HepG2 (cell line): ENCODE measurements at regions not wholly inside any gene's neighbourhood (a gene's known extent, or its start where the extent isn't known, plus 50 kb on each side); places are given as distances from the start of the nearest gene placed in this dataset.

Experiments used
- BRD4 ChIP-seq: sonication (generic); formaldehyde crosslinking; IDR thresholded peaks from 2 replicates; pipeline ENCODE4 v1.4.0; 2020; ENCODE audit warnings: missing genetic modification reagents
- CTCF ChIP-seq: sonication (generic); formaldehyde crosslinking; IDR thresholded peaks from 2 replicates; pipeline ENCODE4 v1.5.0; 2020; ENCODE audit warnings: mild to moderate bottlenecking, missing genetic modification reagents, moderate library complexity
- MXI1 ChIP-seq: IDR thresholded peaks from 3 replicates; pipeline ENCODE4 v1.6.1; 2012; ENCODE audit warnings: low read depth, low read length, inconsistent platforms, borderline replicate concordance
- RFXANK ChIP-seq: IDR thresholded peaks from 2 replicates; pipeline ENCODE4 v1.6.1; 2016
- ZBTB4 ChIP-seq: sonication (generic); formaldehyde crosslinking; IDR thresholded peaks from 2 replicates; pipeline ENCODE4 v1.4.0; 2020; ENCODE audit warnings: missing genetic modification reagents, mild to moderate bottlenecking, borderline replicate concordance
- ZNF432 ChIP-seq: sonication (generic); formaldehyde crosslinking; IDR thresholded peaks from 2 replicates; pipeline ENCODE4 v1.5.0; 2020; ENCODE audit warnings: missing genetic modification reagents, mild to moderate bottlenecking, borderline replicate concordance
- ZNF670 ChIP-seq: sonication (generic); formaldehyde crosslinking; IDR thresholded peaks from 2 replicates; pipeline ENCODE4 v1.8.0; 2022; ENCODE audit warnings: mild to moderate bottlenecking, missing genetic modification reagents, borderline replicate concordance

GRCh38 chr9:26053954-26054353, 375.7 kb upstream of the TUSC1 start:
- TF ChIP-seq ZNF432, result no peak
- TF ChIP-seq ZNF670 (CRISPR knock-in tag), result no peak
- no peak for TF ChIP-seq RFXANK
- TF ChIP-seq BRD4, result no peak
- TF ChIP-seq MXI1, result no peak
- TF ChIP-seq CTCF (CRISPR knock-in tag), result no peak
- TF ChIP-seq ZBTB4, result no peak
